ENCODE measurements at regions not wholly inside any gene's neighbourhood (a gene's known extent, or its start where the extent isn't known, plus 50 kb on each side); places are given as distances from the start of the nearest gene placed in this dataset.
"Not testable (repeated sequence)": the region's sequence is repeated elsewhere in the genome, so short reads cannot be mapped to it uniquely, and the experiment has no call there.

DNA sequence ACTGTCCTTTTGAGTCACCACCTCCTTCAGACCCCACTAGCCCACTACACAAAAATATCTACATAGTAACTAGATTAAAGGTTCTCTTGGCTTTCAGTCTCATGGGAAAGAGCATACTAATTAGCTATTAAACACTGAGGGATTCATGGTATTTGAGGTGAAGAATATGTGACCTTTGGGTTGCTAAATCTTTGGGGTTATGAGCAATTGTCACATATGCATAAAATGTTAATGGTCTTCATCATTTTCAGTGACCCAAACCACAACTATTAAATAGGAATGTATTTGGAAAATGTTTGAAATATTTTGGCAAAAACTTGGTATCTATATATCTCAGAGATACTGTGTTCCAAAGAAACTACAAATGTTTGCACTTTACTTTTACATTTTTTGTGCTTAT is 365.1 kb downstream of the MAGEB5 start:
- no peak for DNase-seq

DNA sequence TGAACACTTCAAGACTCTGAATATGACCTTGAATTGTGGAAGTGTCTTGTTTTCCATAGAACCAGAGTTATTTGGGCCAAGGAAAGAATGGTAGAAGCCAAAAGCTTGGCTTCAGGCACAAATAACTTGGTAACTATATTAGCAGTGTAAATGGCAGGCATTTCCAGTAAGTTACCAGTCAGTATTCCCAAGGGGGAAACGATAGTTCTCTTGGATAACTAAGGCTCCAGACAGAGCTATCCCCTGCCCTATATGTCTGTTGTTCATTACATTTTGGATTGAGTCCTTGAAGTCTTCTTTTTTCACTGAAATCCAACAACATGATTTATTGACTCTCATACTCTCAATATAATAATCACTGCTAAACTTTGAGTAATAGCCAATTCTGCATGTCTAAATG is 364.1 kb downstream of the MAGEB5 start:
- no peak for DNase-seq

DNA sequence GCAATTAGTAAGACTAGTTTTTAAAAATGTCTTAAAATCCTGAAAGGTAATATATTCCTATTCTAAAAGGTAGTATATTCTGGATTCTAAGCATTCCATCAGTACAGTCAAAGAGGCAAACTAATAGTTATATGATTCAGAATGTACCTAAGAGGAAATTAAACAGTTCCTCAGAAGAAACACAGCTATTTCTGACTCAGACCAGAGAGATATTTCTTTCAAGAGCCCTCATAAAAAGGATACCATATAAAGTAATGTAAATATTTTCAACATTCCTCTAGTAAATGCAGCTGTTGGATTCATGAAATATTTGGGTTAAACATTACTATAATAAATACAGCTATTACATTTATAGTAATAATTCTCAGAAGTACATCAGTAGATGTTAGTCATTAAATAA is 358.3 kb downstream of the MAGEB5 start:
- DNase-seq, result no peak

DNA sequence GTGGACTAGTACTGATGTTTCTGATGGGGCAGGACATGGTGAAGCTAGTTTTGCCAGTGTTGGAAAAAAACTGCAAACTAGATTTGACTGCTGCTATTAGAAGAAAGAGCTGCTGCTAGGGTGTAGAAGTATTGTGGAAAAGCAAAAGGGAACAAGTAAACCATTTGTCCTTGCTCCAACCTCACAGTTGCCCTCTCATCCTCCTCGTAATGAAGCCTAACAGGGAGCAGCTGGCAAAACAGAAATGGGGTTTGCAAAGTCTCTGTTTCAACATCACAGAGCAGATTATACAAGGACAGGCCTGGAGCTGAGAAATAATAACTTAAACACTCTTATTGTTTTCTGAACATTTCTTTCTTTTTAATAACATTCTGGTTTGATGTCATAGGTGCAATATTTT is 346.2 kb downstream of the MAGEB5 start:
- no peak for DNase-seq

DNA sequence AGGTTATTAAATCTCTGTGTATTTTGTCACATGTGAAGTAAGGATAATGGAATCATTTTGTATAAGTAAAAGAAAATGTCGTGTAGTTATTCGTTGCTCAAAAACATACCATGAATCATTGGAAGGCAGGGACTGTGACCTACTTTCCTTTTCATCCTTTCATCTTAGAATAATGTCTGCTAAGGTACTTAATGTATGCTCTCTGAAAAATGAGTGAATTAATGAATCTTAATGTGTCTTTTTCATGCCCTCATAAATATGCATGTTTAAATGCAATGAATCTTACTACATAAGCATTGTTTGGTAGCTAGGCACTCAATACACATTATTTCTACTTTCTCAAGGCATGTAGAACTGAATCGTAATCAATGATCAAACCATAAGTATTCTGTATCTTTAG is 343.9 kb downstream of the MAGEB5 start:
- no peak for DNase-seq

DNA sequence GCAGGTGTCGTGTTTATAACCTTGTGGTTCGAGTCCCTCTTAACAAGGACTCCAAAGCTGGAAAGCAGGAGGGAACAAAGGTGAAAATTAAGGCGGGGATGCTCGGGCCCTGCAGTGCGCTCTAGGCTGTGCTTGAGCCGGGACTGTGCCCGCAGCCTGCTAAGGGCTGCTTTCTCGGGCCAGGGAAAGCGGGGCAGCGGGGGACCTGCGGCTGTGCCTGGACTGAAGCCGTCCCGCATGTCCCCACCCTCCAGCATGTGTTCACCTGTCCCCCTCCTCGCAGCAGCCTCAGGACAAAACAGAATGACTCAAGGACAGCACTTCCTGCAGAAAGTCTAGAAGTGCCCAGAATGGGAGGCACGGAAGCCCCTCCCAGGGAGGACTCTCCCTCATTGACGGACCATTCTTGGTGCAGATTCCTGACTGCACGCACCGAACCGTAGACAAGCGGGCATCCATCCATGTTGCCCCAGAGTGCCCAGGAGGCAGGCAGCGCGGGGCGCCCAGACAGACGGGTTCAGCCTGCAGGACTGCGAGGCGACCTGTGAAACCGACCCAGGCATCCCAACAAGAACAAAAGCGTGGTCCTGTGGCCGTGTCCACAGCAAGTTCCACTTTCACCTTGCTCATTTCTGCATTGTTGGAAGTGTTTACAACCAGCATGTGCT is 342.9 kb downstream of the MAGEB5 start:
- DNase-seq, result no peak

DNA sequence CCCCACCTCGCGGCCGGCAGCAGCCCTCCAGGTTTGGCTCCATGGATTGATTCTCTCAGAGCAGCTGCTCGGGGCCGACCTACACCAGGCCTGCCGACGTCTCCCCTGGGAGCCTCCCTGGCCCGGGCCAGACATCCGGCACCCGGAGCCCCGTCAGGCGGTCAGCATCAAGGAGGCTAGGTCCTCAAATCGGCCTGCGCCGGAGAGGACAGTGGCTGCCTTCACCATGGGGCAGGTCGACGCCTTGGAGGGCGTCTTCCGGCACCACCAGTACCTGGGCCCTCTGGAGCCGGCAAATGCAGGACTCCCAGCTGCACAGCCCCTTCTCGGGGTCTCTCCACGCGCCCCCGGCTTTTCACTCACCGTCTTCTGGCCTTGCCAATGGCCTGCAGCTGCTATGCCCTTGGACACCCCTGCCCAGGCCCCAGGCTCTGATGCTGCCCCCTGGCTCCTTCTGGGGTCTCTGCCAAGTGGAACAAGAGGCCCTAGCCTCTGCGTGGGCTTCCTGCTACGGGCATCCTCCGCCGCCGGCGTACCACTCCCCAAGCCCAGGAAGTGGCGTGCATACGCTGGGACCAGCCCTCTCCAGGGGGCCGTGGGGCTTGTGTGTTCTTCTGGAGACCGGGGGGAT is 341.8 kb downstream of the MAGEB5 start:
- DNase-seq, result no peak

DNA sequence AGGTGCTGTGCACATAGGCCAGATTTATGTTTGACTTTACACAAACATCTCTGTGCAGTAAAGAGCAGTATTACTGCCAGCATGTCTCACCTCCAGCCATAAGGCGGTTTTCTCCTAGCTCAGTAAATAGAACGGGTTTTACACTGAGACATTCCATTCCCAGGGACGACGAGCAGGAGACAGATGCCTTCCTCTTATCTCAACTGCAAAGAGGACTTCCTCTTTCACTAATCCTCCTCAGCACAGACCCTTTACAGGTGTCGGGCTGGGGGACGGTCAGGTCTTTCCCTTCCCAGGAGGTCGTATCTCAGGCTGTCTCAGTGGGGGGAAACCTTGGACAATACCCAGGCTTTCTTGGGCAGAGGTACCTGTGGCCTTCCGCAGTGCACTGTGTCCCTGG is 309.8 kb downstream of the MAGEB5 start:
- not testable (repeated sequence) for DNase-seq

DNA sequence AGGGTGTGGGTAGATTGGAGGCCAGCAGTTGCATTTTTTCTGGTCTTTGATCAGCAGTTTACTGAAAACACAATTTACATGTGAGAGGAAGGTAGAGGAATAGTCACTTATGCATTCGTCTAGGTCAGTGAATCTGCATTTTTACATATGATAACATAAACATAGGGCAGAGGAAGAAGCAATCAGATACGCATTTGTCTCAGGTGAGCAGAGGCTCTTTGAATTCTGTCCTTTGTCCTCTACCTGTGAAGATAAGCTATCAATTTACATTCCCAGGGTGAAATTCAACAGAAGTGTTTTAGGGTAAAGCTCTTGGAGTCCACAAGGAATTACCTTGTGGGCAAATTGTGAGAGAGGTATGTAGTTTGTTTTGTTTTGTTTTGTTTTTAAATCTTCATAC is 306.5 kb downstream of the MAGEB5 start:
- no peak for DNase-seq

DNA sequence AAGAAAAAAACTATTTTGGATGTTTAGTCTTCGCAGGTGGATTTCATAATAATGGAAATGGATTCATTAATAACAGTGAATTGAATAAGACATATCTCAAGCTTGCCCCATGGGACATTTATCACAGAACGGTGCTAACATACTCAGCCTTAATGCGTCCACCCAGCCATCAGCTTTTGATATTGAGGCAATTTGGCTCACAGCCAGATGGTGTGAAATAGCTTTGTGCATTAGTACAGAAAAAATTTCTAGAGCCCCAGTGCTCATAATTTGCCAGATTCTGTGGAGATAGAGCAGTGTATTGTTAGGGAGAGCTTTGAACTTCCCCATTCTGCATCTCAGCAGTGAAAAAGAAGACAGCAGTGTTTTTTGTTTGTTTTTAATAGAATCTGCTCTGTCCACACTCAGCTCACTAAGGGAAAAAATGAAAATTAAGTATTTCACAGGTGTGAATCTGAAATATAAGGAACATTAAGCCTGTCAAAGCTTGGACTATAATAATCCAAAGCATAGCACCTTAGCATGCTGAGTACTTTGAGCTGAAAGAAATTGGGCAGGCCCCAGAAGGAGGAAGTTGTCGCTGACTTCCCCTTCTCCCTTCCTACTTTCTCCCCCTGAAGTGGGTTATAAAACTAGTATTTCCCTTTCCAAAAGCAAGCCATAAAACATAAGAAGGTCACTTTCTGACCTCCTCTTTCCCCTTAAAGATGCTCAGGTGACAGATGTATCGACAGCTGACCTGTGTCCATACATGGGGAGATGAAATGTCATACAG is 295.8 kb downstream of the MAGEB5 start:
- no peak for DNase-seq

DNA sequence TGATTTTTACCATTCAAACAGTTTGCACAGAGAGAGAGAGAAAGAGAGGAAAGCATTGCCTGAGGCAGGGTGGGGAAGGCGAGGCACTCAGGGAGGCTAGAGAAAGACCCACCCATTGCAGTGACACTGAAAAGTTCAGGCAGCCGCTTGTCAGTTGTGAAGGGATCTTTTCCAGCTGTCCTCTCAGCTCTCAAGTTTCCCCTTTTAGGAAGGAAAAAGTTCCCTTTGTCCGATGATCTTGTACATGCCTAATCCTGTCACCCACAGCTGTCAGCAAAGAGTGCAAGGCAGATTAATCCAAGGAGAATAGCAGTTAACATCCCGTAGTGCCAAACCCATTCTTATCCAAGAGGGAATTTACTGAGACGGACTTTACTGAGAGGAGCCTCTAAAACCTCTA is 255.0 kb downstream of the MAGEB5 start:
- no peak for DNase-seq

DNA sequence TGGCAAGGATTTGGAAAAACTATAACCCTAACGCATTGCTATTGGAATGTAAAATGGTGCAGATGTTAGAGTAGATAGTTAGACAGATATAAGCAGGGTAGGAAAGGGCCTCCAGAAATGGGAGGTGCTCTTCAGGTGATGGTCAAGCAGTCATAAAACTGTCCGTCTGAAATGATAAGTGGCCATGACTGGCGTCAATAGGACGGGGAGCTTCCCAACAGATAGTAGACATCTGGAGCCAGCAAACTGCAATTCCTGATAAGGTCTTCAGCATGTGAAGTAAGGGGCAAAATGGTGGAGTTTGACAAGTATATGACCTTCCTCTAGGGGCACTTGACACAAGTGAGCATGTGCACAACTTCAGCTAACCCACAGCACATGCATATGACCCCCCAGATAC is 250.4 kb downstream of the MAGEB5 start:
- DNase-seq, result no peak

DNA sequence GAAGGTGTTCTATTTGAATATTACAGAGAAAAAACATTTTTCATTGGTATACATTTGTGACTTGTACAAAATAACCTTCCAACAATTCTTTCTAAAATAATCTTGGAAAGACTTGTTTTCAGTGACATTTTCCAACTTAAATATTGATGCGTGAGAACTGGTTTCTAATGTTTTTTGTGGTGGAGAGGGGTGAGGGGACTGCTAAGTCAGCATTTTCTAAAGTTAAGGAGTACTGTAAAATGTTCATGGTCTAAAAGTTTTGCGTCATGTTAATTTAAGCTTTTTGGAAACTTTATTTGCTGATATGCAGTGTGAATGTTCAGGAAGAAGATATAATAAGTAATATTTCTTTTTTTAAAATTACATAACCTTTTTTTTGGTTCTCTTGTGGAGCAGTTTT is 229.3 kb downstream of the MAGEB5 start:
- DNase-seq, result no peak

DNA sequence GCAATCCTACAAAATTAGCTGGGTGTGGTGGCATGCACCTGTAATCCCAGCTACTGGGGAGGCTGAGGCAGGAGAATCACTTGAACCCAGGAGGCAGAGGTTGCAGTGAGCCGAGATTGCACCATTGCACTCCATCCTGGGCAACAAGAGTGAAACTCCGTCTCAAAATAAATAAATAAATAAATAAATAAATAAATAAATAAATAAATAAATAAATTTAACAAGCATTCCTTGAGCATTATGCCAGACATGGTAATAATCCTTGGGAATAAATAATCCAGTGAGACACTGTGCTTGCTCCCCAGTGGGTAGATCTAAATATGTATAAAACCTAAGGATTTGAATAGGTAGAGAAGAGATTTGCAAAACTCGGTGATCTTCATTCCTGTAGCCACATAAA is 228.4 kb downstream of the MAGEB5 start:
- not testable (repeated sequence) for DNase-seq

DNA sequence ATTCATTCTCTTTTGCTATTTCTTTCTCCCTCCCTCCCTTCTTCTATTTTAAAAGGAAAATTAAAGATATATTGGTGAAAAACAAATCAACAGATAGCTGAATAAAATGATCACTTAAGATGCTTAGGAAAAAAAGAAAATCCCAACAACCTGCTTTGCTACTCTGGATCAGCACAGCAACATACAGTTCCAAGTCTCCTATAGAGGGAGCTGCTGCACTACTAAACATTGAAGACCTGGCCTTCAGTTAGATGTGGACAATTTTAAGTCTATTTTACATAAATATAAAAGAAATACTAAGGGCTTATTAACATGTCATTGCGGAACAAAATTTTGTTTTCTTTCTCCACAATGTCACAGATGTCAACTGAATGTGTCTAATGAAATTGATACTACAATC is 226.4 kb downstream of the MAGEB5 start:
- DNase-seq, result no peak

DNA sequence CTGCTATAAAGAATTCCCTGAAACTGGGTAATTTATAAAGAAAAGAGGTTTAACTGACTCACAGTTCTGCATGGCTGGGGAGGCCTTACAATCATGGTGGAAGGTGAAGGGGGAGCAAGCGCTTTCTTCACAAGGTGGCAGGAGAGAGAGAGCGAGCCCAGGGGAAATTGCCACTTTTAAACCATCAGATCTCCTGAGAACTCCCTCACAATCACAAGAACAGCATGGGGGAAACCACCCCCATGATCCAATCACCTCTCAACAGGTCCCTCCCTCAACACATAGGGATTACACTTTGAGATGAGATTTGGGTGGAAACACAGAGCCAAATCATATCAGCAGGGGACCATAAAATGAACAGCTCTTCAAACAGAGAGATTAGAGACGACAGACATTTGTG is 198.6 kb downstream of the MAGEB5 start:
- no peak for DNase-seq

DNA sequence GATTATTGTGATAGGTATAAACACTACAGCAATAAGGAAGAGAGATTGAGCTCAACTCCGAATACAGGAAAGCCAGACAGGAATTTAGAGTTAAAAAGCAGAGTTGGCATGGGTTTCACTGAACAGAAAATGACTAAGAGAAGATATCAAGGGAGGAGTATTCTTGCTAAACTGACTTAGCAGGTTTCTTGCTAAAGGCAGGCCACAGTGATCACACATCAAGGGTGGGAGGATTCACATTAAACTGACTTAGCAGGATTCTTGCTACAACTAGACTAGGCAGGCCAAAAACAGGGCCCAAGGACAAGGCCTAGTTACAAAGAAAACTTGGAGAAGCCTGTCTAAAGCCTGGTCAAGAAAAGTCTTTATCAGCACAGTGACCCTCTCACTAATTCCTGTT is 195.1 kb downstream of the MAGEB5 start:
- DNase-seq, result no peak

DNA sequence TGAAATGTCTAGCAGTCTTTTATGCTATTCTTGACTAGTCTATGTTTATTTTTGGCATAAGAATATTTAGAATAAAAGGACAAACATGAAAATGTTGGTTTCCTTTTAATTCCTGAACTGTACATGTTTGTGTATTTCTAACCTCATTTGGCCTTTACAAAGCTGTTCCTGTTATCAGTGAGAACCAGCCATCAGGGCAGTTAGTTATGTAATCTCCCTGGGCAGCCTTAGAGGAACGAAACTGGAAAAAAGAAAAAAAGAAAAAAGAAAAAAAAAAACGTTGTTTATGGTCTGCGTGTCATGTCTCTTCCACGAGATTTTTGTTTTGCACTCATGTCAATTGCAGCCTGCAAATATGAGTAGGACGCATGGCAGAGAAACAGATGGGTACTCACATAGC is 193.7 kb downstream of the MAGEB5 start:
- DNase-seq, result no peak

DNA sequence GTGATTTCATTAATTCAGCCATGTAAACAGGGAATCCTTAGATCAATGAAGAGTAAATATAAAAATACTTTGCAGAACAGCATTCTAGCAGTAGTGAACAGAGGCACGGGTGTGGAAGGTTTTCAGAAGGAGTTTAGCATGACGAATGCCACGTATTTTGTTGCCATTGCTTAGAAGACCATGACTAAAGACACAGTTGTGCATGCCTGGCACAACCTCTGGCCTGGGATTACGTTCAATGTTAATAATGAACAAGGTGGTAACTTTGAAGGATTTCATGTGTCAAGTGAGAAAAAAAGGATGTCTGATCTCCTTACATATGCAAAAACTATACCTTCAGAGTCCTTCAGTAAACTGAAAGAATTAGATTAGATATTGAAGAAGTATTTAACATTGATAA is 171.9 kb downstream of the MAGEB5 start:
- DNase-seq, result no peak

DNA sequence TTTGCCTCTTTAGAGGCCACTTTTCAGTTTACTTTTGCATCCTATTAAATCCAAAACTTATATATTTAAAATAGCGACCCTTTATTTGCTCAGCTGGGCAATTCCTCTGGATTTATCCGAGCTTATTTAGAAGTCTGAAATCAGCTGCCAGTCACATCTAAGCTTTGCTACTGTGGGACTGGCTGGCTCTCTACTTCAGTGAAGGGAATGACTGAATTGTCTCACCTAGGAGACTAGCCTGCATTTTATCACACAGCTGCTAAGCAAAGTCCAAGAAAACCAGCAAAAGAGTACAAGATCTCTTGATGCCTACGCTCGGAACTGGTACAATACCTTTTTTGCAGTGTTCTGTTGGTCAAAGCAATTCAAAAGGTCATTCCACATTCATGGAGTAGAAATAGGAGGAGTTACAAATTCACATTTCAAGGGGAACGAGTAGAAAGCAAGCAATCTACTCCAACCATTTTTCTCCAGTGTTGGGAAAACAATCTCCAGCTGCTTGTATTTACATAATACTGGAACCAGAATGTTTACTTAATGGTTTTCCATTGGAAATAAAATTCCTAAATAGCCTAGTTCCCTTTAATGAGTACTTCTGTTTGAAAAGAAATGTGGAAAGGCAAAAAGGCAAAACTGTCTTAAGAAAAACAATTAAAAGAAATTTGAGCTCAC is 160.2 kb downstream of the MAGEB5 start:
- no peak for DNase-seq

DNA sequence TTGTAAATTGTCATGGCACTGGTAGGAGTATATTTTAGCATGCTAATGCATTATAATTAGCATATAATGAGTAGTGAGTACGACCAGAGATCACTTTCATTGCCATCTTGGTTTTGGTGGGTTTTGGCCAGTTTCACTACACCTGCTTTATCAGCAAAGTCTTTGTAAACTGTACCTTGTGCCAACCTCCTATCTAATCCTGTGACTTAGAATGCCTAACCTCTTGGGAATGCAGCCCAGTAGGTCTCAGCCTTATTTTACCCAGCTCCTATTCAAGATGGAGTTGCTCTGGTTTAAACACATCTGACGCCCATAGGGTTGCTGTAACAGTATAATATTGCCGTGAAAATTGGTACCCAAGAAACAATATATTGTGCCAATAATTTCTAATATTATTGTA is 159.4 kb downstream of the MAGEB5 start:
- no peak for DNase-seq

DNA sequence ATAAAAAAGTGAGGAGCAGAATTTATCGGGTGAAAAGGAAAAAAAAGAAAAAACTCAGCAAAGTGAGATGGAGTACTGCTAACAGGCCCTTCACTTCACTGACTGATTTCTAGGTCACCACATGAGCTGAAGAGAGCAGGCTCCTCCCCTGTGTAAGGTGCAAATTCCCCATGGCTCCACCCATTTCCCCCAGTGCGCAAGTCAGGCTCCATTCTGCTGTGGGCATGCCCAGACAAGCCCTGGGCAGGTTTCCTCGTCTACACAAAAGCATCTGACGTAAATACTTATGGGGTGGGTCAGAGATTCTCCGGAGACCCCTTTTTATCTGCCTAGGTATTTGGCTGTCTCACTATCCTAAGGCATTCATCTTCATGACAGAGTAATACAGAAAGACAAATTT is 157.9 kb downstream of the MAGEB5 start:
- no peak for DNase-seq

DNA sequence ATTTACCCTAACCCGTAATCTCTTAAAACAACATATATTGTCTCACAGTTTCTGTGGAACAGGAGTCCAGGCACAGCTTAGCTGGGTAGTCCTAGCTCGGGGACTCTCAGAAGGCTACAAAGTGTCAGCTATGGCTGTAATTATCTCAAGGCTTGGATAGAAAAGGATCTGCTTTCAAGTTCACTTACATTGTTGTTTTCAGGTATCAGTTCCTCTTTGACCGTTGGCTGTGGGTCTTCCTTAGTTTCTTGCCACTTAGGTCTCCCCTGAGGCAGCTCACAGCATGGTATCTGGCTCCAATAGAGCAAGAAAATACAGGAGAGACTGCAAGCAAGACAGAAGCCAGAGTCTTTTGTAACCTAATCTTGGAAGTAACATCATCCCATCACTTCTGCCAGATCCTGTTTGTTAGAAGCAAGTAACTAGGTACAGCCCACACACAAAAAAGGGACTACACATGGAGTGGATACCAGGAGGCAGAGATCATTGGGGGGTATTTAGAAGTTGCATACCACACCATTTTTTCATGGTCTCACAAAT is 137.0 kb downstream of the MAGEB5 start:
- DNase-seq, result no peak

DNA sequence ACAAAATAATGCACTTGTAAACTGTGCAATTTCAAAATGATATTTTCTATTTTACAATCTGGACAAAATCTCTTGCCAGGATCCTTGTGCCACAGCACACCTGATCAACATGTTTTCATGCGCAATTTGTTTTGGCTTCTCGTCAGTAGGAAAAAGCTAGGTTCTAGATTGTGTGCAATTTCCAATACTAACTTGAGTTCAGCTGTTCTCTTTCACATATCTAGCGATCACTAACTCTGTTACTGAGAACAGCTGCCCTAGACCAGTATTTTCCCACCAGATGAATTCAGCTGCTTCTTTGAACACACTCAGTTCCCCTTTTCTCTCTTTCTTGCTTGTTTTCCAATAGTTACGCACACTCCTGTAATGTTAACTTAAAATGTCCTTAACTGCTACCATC is 131.2 kb downstream of the MAGEB5 start:
- no peak for DNase-seq
